ENCODE measurements at regions not wholly inside any gene's neighbourhood (a gene's known extent, or its start where the extent isn't known, plus 50 kb on each side); places are given as distances from the start of the nearest gene placed in this dataset.

GRCh38 chr13:31399690-31400089, 199.9 kb downstream of the B3GLCT start:
- TF ChIP-seq SUZ12 (IDR thresholded peaks at IDR 0.05; ENCODE audit: extremely low read depth, insufficient read depth, insufficient read length) (no peak), YY1 (IDR thresholded peaks at IDR 0.05; ENCODE audit: insufficient read depth, insufficient read length) (no peak), ZNF274 (IDR thresholded peaks at IDR 0.05; ENCODE audit: low read depth, low read length) (no peak)
